Neural progenitor cell (in vitro differentiated cells): ENCODE measurements at regions not wholly inside any gene's neighbourhood (a gene's known extent, or its start where the extent isn't known, plus 50 kb on each side); places are given as distances from the start of the nearest gene placed in this dataset.
A peak's percentile ranks its signal among the peaks of the same experiment; 100 is the strongest.

Experiments used
- DNase-seq: peaks from one replicate; pipeline ENCODE4 v3.0.0-alpha.2; 2016; ENCODE audit warnings: low spot score
- H2AFZ ChIP-seq: fragments of 200-600 bp; sonication (generic); replicated peaks from 2 replicates; pipeline ENCODE4 v1.6.1; 2016; ENCODE audit warnings: antibody characterized with exemption
- H3F3A ChIP-seq: fragments of 200-600 bp; sonication (generic); 2 replicates; pipeline ENCODE4 v1.6.1; 2016; ENCODE audit warnings: antibody characterized with exemption, low read depth
- H3K27ac ChIP-seq: fragments of 200-600 bp; sonication (generic); 2 replicates; pipeline ENCODE4 v1.5.1; 2016; ENCODE audit warnings: mild to moderate bottlenecking
- H3K27me3 ChIP-seq: fragments of 200-600 bp; sonication (generic); 2 replicates; pipeline ENCODE4 v1.6.1; 2016; ENCODE audit warnings: mild to moderate bottlenecking, moderate library complexity
- H3K36me3 ChIP-seq: fragments of 200-600 bp; sonication (generic); 2 replicates; pipeline ENCODE4 v1.5.1; 2016
- H3K4me1 ChIP-seq: fragments of 200-600 bp; sonication (generic); 2 replicates; pipeline ENCODE4 v1.6.1; 2016; ENCODE audit warnings: mixed run types
- H3K4me2 ChIP-seq: fragments of 200-600 bp; sonication (generic); 2 replicates; pipeline ENCODE4 v1.6.1; 2016
- H3K4me3 ChIP-seq: fragments of 200-600 bp; sonication (generic); 2 replicates; pipeline ENCODE4 v1.5.1; 2016
- H3K79me2 ChIP-seq: fragments of 200-600 bp; sonication (generic); 2 replicates; pipeline ENCODE4 v1.6.1; 2016; ENCODE audit warnings: low read depth
- H3K9ac ChIP-seq: fragments of 200-600 bp; sonication (generic); 2 replicates; pipeline ENCODE4 v1.6.1; 2016
- H3K9me3 ChIP-seq: fragments of 200-600 bp; sonication (generic); 2 replicates; pipeline ENCODE4 v1.5.1; 2016; ENCODE audit warnings: low read depth
- H4K20me1 ChIP-seq: fragments of 200-600 bp; sonication (generic); 2 replicates; pipeline ENCODE4 v1.6.1; 2016; ENCODE audit warnings: low read depth
- H3K27ac Mint-ChIP-seq: 3 replicates; pipeline ENCODE4 v1.8.0; 2021; ENCODE audit warnings: mixed read lengths
- H3K27me3 Mint-ChIP-seq: 2 replicates; pipeline ENCODE4 v1.8.0; 2022; ENCODE audit warnings: low read depth, mild to moderate bottlenecking, inconsistent platforms, moderate library complexity, mixed read lengths; ENCODE audit not compliant: insufficient read depth
- H3K36me3 Mint-ChIP-seq: 3 replicates; pipeline ENCODE4 v1.8.0; 2021; ENCODE audit warnings: mixed read lengths
- H3K4me1 Mint-ChIP-seq: 3 replicates; pipeline ENCODE4 v1.8.0; 2021; ENCODE audit warnings: mixed read lengths
- H3K4me3 Mint-ChIP-seq: 3 replicates; pipeline ENCODE4 v1.8.0; 2021; ENCODE audit warnings: mild to moderate bottlenecking, moderate library complexity, mixed read lengths
- H3K9me3 Mint-ChIP-seq: 3 replicates; pipeline ENCODE4 v1.8.0; 2020; ENCODE audit warnings: mixed read lengths
- CTCF ChIP-seq: fragments of 200-600 bp; sonication (generic); IDR thresholded peaks from 2 replicates; pipeline ENCODE4 v1.5.1; 2017; ENCODE audit warnings: antibody characterized with exemption, mild to moderate bottlenecking
- EZH2 ChIP-seq: fragments of 200-600 bp; sonication (generic); IDR thresholded peaks from 2 replicates; pipeline ENCODE4 v1.6.1; 2017; ENCODE audit warnings: antibody characterized with exemption, mild to moderate bottlenecking, moderate library complexity
- EZH2phosphoT487 ChIP-seq: fragments of 200-600 bp; sonication (generic); IDR thresholded peaks from 2 replicates; pipeline ENCODE4 v1.6.1; 2017; ENCODE audit warnings: antibody characterized with exemption

GRCh38 chr13:62659365-62659764 lies 1243.7 kb upstream of the PCDH20 start:
- no peaks in the 10 kb centered on the region for H3K9me3 ChIP-seq
- Mint-ChIP-seq H3K36me3 (no peaks in the 10 kb centered on the region), H3K9me3 (no peaks in the 10 kb centered on the region), H3K4me3 (no peak overlapping the region), H3K27me3 (no peaks in the 10 kb centered on the region), H3K27ac (no peak overlapping the region), H3K4me1 (peaks cover 3% of the 10 kb centered on the region)
- H3K4me2 ChIP-seq = no peak overlapping the region
- TF ChIP-seq CTCF (no peak), EZH2phosphoT487 (no peak), EZH2 (no peak)
- H3K9ac ChIP-seq = no peak overlapping the region
- no peaks in the 10 kb centered on the region for H3K79me2 ChIP-seq
- H3K27ac ChIP-seq = no peak overlapping the region
- peak overlapping the region; percentile 5 for H2AFZ ChIP-seq
- no peaks in the 10 kb centered on the region for H3F3A ChIP-seq
- H3K4me1 ChIP-seq = peaks cover 6% of the 10 kb centered on the region
- no peaks in the 10 kb centered on the region for H4K20me1 ChIP-seq
- H3K36me3 ChIP-seq = no peaks in the 10 kb centered on the region
- no peaks in the 10 kb centered on the region for H3K27me3 ChIP-seq
- DNase-seq = no peak
- H3K4me3 ChIP-seq = no peak overlapping the region

- Histone ChIP-seq H3F3A (no peaks in the 10 kb centered on the region), H3K9ac (no peak overlapping the region), H3K4me1 (no peaks in the 10 kb centered on the region), H3K9me3 (no peaks in the 10 kb centered on the region), H3K4me2 (no peak overlapping the region), H3K4me3 (no peak overlapping the region), H3K27ac (no peak overlapping the region), H4K20me1 (no peaks in the 10 kb centered on the region), H3K27me3 (no peaks in the 10 kb centered on the region), H2AFZ (no peak overlapping the region), H3K36me3 (no peaks in the 10 kb centered on the region), H3K79me2 (no peaks in the 10 kb centered on the region)
- no peak for DNase-seq
- Mint-ChIP-seq H3K9me3 (no peaks in the 10 kb centered on the region), H3K27me3 (no peaks in the 10 kb centered on the region), H3K4me3 (no peak overlapping the region), H3K4me1 (no peaks in the 10 kb centered on the region), H3K36me3 (no peaks in the 10 kb centered on the region), H3K27ac (no peak overlapping the region)
- no peak for TF ChIP-seq EZH2phosphoT487
- no peak for TF ChIP-seq EZH2
- TF ChIP-seq CTCF = no peak
Measured at GRCh38 chr13:62653371-62653770, 1237.7 kb upstream of the PCDH20 start.

- Histone ChIP-seq H3K4me1 (peaks cover 11% of the 10 kb centered on the region), H3K27ac (peak overlapping the region; percentile 43), H3K4me2 (no peak overlapping the region), H3K79me2 (no peaks in the 10 kb centered on the region), H2AFZ (no peak overlapping the region), H3K9ac (no peak overlapping the region), H4K20me1 (no peaks in the 10 kb centered on the region), H3K27me3 (no peaks in the 10 kb centered on the region), H3F3A (no peaks in the 10 kb centered on the region), H3K9me3 (no peaks in the 10 kb centered on the region), H3K4me3 (no peak overlapping the region), H3K36me3 (no peaks in the 10 kb centered on the region)
- Mint-ChIP-seq H3K9me3 (no peaks in the 10 kb centered on the region), H3K36me3 (no peaks in the 10 kb centered on the region), H3K4me1 (peaks cover 6% of the 10 kb centered on the region), H3K4me3 (no peak overlapping the region), H3K27ac (no peak overlapping the region), H3K27me3 (no peaks in the 10 kb centered on the region)
- DNase-seq = peak; percentile 49
- TF ChIP-seq EZH2phosphoT487 (no peak), CTCF (no peak), EZH2 (no peak)
Measured at GRCh38 chr13:62643799-62644524, 1228.3 kb upstream of the PCDH20 start.
